ENCODE measurements at regions not wholly inside any gene's neighbourhood (a gene's known extent, or its start where the extent isn't known, plus 50 kb on each side); places are given as distances from the start of the nearest gene placed in this dataset.

GRCh38 chr15:93418566-93418965, 329.6 kb upstream of the RGMA start:
- no peak for DNase-seq (ENCODE audit: extremely low read depth, low read depth)
- no peak for TF ChIP-seq CTCF (IDR thresholded peaks at IDR 0.05; ENCODE audit: low read depth, low read length)

GRCh38 chr15:93417631-93418030, 328.6 kb upstream of the RGMA start:
- DNase-seq (ENCODE audit: extremely low read depth, low read depth), result no peak
- TF ChIP-seq CTCF (IDR thresholded peaks at IDR 0.05; ENCODE audit: low read depth, low read length), result no peak

- no peak for TF ChIP-seq CTCF (IDR thresholded peaks at IDR 0.05; ENCODE audit: low read depth, low read length)
- no peak for DNase-seq (ENCODE audit: extremely low read depth, low read depth)
These were observed 328.1 kb upstream of the RGMA start for GRCh38 chr15:93417156-93417555.

- TF ChIP-seq CTCF (IDR thresholded peaks at IDR 0.05; ENCODE audit: low read depth, low read length), result no peak
- no peak for DNase-seq (ENCODE audit: extremely low read depth, low read depth)
These were observed 326.6 kb upstream of the RGMA start for GRCh38 chr15:93415576-93415975.

- no peak for TF ChIP-seq CTCF (IDR thresholded peaks at IDR 0.05; ENCODE audit: low read depth, low read length)
These were observed 325.7 kb upstream of the RGMA start for GRCh38 chr15:93414576-93415231.

GRCh38 chr15:93413745-93414144, 324.7 kb upstream of the RGMA start:
- DNase-seq (ENCODE audit: extremely low read depth, low read depth), result no peak
- TF ChIP-seq CTCF (IDR thresholded peaks at IDR 0.05; ENCODE audit: low read depth, low read length), result no peak

More at GRCh38 chr15:93414576-93415231, 325.7 kb upstream of the RGMA start:
- no peak for DNase-seq (ENCODE audit: extremely low read depth, low read depth)

- DNase-seq (ENCODE audit: extremely low read depth, low read depth), result no peak
- no peak for TF ChIP-seq CTCF (IDR thresholded peaks at IDR 0.05; ENCODE audit: low read depth, low read length)
These were observed 310.1 kb upstream of the RGMA start for GRCh38 chr15:93399121-93399520.

All from AG09319 (cell line).